HFFc6 (cell line): ENCODE measurements at regions not wholly inside any gene's neighbourhood (a gene's known extent, or its start where the extent isn't known, plus 50 kb on each side); places are given as distances from the start of the nearest gene placed in this dataset.

Source experiments
- DNase-seq: peaks from one replicate; pipeline ENCODE4 v3.0.0-alpha.2; 2018
- H3K27ac Mint-ChIP-seq: 2 replicates; pipeline ENCODE4 v1.8.0; 2020; ENCODE audit warnings: mild to moderate bottlenecking, mixed read lengths
- H3K27me3 Mint-ChIP-seq: 2 replicates; pipeline ENCODE4 v1.8.0; 2021; ENCODE audit warnings: mild to moderate bottlenecking, moderate library complexity, mixed read lengths; ENCODE audit not compliant: insufficient read depth
- H3K36me3 Mint-ChIP-seq: 2 replicates; pipeline ENCODE4 v1.8.0; 2021; ENCODE audit warnings: low read depth, mixed read lengths
- H3K4me1 Mint-ChIP-seq: 2 replicates; pipeline ENCODE4 v1.8.0; 2020; ENCODE audit warnings: low read depth, mixed read lengths
- H3K4me3 Mint-ChIP-seq: 2 replicates; pipeline ENCODE4 v1.8.0; 2020; ENCODE audit warnings: mild to moderate bottlenecking, moderate library complexity, mixed read lengths
- H3K9me3 Mint-ChIP-seq: 2 replicates; pipeline ENCODE4 v1.8.0; 2020; ENCODE audit warnings: mild to moderate bottlenecking, mixed read lengths
- CTCF ChIP-seq: fragments of 200-600 bp; sonication (generic); IDR thresholded peaks from 2 replicates; pipeline ENCODE4 v1.5.0; 2021; ENCODE audit warnings: antibody characterized with exemption, mild to moderate bottlenecking

- H3K27me3 Mint-ChIP-seq, result peaks cover 9% of the 10 kb centered on the region
- H3K4me3 Mint-ChIP-seq, result no peak overlapping the region
- no peak for DNase-seq
- no peaks in the 10 kb centered on the region for H3K9me3 Mint-ChIP-seq
- no peak for TF ChIP-seq CTCF
- no peak overlapping the region for H3K27ac Mint-ChIP-seq
- H3K36me3 Mint-ChIP-seq, result no peaks in the 10 kb centered on the region
- H3K4me1 Mint-ChIP-seq, result peaks cover 7% of the 10 kb centered on the region; the same call in 1 of the 2 replicates
Observed at GRCh38 chr10:29760138-29760900, 125.5 kb upstream of the SVIL start.

GRCh38 chr10:29757551-29758297 lies 123.0 kb upstream of the SVIL start:
- Mint-ChIP-seq H3K9me3 (no peaks in the 10 kb centered on the region), H3K27me3 (peaks cover 15% of the 10 kb centered on the region), H3K4me3 (no peak overlapping the region), H3K27ac (no peak overlapping the region), H3K36me3 (no peaks in the 10 kb centered on the region), H3K4me1 (peaks cover 7% of the 10 kb centered on the region; the same call in 1 of the 2 replicates)
- no peak for TF ChIP-seq CTCF
- DNase-seq, result no peak

GRCh38 chr10:29756451-29756850 lies 121.7 kb upstream of the SVIL start:
- no peak for DNase-seq

GRCh38 chr10:29753283-29753682 lies 118.5 kb upstream of the SVIL start:
- Mint-ChIP-seq H3K4me3 (no peak overlapping the region), H3K4me1 (peaks cover 7% of the 10 kb centered on the region; the same call in 1 of the 2 replicates), H3K27me3 (peaks cover 22% of the 10 kb centered on the region), H3K36me3 (no peaks in the 10 kb centered on the region), H3K27ac (no peak overlapping the region), H3K9me3 (no peaks in the 10 kb centered on the region)
- no peak for TF ChIP-seq CTCF
- DNase-seq, result no peak

More at GRCh38 chr10:29756451-29756850, 121.7 kb upstream of the SVIL start:
- H3K27ac Mint-ChIP-seq, result no peak overlapping the region
- no peak overlapping the region for H3K4me3 Mint-ChIP-seq
- H3K9me3 Mint-ChIP-seq, result no peaks in the 10 kb centered on the region
- no peaks in the 10 kb centered on the region for H3K36me3 Mint-ChIP-seq
- no peak for TF ChIP-seq CTCF
- peaks cover 15% of the 10 kb centered on the region for H3K27me3 Mint-ChIP-seq
- peaks cover 7% of the 10 kb centered on the region; the same call in 1 of the 2 replicates for H3K4me1 Mint-ChIP-seq

- Mint-ChIP-seq H3K27ac (no peak overlapping the region), H3K27me3 (peaks cover 23% of the 10 kb centered on the region), H3K4me3 (no peak overlapping the region), H3K9me3 (no peaks in the 10 kb centered on the region), H3K4me1 (no peaks in the 10 kb centered on the region), H3K36me3 (no peaks in the 10 kb centered on the region)
- TF ChIP-seq CTCF, result no peak
- DNase-seq, result no peak
Observed at GRCh38 chr10:29751684-29752083, 116.9 kb upstream of the SVIL start.
